ENCODE measurements at regions not wholly inside any gene's neighbourhood (a gene's known extent, or its start where the extent isn't known, plus 50 kb on each side); places are given as distances from the start of the nearest gene placed in this dataset.

DNA sequence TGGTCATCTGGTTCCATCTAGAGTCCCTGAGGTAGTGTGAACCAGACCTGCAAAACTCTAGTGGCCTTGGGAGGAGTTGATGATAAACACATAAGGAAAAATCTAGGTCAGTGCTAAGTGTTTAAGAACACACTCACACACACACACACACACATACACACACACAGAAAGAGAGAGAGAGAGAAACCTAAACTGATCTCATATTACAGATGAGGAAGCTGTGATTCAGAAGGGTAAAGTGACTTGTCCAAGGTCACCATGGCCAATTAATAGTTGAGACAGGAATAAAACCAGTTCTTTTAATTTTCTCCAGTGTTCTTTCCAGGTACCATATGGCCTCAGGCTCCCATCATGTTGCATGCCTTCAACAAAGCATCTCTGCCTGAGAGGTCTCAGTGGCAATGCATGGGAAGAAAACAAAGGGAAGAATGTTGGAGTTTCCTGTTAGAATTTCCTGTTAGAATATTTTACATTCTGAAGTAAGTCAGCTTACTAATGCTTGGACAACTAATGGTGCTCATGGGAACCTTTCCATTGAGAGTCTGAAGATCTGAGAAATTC lies 77.3 kb upstream of the TSPAN2 start (continued):
- TF ChIP-seq RAD21 (IDR thresholded peaks at IDR 0.05 in 1 of 2, conservative IDR thresholded peaks at IDR 0.05 in 1 of 2; ENCODE audit: low read depth in 2 of 2, low read length in 2 of 2) (no peak), SAP30 (IDR thresholded peaks at IDR 0.05; ENCODE audit: insufficient read depth, insufficient replicate concordance, low read length) (no peak)
- TF ChIP-seq, protein P1, sequence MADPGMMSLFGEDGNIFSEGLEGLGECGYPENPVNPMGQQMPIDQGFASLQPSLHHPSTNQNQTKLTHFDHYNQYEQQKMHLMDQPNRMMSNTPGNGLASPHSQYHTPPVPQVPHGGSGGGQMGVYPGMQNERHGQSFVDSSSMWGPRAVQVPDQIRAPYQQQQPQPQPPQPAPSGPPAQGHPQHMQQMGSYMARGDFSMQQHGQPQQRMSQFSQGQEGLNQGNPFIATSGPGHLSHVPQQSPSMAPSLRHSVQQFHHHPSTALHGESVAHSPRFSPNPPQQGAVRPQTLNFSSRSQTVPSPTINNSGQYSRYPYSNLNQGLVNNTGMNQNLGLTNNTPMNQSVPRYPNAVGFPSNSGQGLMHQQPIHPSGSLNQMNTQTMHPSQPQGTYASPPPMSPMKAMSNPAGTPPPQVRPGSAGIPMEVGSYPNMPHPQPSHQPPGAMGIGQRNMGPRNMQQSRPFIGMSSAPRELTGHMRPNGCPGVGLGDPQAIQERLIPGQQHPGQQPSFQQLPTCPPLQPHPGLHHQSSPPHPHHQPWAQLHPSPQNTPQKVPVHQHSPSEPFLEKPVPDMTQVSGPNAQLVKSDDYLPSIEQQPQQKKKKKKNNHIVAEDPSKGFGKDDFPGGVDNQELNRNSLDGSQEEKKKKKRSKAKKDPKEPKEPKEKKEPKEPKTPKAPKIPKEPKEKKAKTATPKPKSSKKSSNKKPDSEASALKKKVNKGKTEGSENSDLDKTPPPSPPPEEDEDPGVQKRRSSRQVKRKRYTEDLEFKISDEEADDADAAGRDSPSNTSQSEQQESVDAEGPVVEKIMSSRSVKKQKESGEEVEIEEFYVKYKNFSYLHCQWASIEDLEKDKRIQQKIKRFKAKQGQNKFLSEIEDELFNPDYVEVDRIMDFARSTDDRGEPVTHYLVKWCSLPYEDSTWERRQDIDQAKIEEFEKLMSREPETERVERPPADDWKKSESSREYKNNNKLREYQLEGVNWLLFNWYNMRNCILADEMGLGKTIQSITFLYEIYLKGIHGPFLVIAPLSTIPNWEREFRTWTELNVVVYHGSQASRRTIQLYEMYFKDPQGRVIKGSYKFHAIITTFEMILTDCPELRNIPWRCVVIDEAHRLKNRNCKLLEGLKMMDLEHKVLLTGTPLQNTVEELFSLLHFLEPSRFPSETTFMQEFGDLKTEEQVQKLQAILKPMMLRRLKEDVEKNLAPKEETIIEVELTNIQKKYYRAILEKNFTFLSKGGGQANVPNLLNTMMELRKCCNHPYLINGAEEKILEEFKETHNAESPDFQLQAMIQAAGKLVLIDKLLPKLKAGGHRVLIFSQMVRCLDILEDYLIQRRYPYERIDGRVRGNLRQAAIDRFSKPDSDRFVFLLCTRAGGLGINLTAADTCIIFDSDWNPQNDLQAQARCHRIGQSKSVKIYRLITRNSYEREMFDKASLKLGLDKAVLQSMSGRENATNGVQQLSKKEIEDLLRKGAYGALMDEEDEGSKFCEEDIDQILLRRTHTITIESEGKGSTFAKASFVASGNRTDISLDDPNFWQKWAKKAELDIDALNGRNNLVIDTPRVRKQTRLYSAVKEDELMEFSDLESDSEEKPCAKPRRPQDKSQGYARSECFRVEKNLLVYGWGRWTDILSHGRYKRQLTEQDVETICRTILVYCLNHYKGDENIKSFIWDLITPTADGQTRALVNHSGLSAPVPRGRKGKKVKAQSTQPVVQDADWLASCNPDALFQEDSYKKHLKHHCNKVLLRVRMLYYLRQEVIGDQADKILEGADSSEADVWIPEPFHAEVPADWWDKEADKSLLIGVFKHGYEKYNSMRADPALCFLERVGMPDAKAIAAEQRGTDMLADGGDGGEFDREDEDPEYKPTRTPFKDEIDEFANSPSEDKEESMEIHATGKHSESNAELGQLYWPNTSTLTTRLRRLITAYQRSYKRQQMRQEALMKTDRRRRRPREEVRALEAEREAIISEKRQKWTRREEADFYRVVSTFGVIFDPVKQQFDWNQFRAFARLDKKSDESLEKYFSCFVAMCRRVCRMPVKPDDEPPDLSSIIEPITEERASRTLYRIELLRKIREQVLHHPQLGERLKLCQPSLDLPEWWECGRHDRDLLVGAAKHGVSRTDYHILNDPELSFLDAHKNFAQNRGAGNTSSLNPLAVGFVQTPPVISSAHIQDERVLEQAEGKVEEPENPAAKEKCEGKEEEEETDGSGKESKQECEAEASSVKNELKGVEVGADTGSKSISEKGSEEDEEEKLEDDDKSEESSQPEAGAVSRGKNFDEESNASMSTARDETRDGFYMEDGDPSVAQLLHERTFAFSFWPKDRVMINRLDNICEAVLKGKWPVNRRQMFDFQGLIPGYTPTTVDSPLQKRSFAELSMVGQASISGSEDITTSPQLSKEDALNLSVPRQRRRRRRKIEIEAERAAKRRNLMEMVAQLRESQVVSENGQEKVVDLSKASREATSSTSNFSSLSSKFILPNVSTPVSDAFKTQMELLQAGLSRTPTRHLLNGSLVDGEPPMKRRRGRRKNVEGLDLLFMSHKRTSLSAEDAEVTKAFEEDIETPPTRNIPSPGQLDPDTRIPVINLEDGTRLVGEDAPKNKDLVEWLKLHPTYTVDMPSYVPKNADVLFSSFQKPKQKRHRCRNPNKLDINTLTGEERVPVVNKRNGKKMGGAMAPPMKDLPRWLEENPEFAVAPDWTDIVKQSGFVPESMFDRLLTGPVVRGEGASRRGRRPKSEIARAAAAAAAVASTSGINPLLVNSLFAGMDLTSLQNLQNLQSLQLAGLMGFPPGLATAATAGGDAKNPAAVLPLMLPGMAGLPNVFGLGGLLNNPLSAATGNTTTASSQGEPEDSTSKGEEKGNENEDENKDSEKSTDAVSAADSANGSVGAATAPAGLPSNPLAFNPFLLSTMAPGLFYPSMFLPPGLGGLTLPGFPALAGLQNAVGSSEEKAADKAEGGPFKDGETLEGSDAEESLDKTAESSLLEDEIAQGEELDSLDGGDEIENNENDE (IDR thresholded peaks at IDR 0.05; ENCODE audit: insufficient replicate concordance, low read length), result no peak

All from H1 (cell line).